ENCODE measurements at regions not wholly inside any gene's neighbourhood (a gene's known extent, or its start where the extent isn't known, plus 50 kb on each side); places are given as distances from the start of the nearest gene placed in this dataset.

DNA sequence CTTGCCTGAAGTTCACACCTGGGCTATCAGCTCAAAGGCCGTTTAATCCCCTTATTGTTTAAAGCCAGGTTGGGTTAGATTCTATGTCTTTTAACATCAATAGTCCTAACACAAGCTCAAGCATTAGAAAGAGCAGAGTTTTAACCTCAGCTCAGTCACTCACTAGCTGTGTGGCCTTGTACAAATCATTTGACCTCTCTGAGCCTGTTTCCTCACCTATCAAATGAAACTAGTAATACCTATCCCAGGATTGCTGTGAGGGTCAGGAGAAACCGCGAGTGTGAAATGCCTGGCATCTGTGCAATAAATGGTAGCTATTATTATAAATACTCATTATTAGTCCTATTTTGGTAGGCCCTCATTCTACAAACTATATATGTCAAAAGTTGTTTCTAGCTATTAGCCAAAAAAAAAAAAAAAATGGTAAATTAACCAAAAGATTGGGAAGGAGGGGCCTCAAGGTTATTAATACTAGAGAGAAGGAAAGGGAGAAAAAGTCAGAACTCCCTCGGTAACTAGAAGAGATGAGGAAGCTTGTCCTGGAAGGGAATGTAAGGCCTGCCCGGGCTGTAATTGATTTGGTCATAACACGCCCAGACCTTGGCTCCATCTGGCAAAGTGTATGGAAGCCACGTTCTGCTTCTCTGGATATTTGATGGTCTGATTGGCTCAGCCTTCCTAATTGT, 510.5 kb upstream of the PROK2 start:
- ATAC-seq, result no peak
- Mint-ChIP-seq H3K27me3 (ENCODE audit: insufficient read depth, low read depth, poor library complexity) (peaks cover 3% of the 10 kb centered on the region), H3K4me1 (peaks cover 15% of the 10 kb centered on the region), H3K27ac (no peak overlapping the region), H3K4me3 (no peak overlapping the region), H3K36me3 (ENCODE audit: low read depth) (no peaks in the 10 kb centered on the region), H3K9me3 (no peaks in the 10 kb centered on the region)
- H3K4me2 ChIP-seq, result no peak overlapping the region
- H3K27me3 ChIP-seq (ENCODE audit: insufficient read depth), result no peaks in the 10 kb centered on the region
- peaks cover 5% of the 10 kb centered on the region; the same call in 1 of the 2 replicates for H3K9me2 ChIP-seq (ENCODE audit: insufficient read depth)
- no peak overlapping the region for H2AFZ ChIP-seq
- no peak for TF ChIP-seq NANOG (IDR thresholded peaks at IDR 0.05; ENCODE audit: borderline replicate concordance)
- TF ChIP-seq JUNB (IDR thresholded peaks at IDR 0.05; ENCODE audit: unreplicated experiment), result no peak
- no peak for TF ChIP-seq POLR2AphosphoS5 (IDR thresholded peaks at IDR 0.05; ENCODE audit: low read depth)
- TF ChIP-seq EZH2phosphoT487 (IDR thresholded peaks at IDR 0.05; ENCODE audit: unreplicated experiment), result no peak
- TF ChIP-seq STAT1 (IDR thresholded peaks at IDR 0.05; ENCODE audit: unreplicated experiment), result no peak
- no peak for TF ChIP-seq EZH2 (IDR thresholded peaks at IDR 0.05; ENCODE audit: low read depth, unreplicated experiment)
- TF ChIP-seq ZNF462 (CRISPR knock-in tag; IDR thresholded peaks at IDR 0.05), result no peak
- no peak for TF ChIP-seq ZNF331 (CRISPR knock-in tag; IDR thresholded peaks at IDR 0.05; ENCODE audit: low read depth)
- TF ChIP-seq, protein P1, sequence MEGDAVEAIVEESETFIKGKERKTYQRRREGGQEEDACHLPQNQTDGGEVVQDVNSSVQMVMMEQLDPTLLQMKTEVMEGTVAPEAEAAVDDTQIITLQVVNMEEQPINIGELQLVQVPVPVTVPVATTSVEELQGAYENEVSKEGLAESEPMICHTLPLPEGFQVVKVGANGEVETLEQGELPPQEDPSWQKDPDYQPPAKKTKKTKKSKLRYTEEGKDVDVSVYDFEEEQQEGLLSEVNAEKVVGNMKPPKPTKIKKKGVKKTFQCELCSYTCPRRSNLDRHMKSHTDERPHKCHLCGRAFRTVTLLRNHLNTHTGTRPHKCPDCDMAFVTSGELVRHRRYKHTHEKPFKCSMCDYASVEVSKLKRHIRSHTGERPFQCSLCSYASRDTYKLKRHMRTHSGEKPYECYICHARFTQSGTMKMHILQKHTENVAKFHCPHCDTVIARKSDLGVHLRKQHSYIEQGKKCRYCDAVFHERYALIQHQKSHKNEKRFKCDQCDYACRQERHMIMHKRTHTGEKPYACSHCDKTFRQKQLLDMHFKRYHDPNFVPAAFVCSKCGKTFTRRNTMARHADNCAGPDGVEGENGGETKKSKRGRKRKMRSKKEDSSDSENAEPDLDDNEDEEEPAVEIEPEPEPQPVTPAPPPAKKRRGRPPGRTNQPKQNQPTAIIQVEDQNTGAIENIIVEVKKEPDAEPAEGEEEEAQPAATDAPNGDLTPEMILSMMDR (conservative IDR thresholded peaks at IDR 0.05; ENCODE audit: low read depth in 2 of 2), result no peak
- TF ChIP-seq, protein P2, sequence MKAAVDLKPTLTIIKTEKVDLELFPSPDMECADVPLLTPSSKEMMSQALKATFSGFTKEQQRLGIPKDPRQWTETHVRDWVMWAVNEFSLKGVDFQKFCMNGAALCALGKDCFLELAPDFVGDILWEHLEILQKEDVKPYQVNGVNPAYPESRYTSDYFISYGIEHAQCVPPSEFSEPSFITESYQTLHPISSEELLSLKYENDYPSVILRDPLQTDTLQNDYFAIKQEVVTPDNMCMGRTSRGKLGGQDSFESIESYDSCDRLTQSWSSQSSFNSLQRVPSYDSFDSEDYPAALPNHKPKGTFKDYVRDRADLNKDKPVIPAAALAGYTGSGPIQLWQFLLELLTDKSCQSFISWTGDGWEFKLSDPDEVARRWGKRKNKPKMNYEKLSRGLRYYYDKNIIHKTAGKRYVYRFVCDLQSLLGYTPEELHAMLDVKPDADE (IDR thresholded peaks at IDR 0.05), result no peak
- TF ChIP-seq CREB1 (CRISPR knock-in tag; IDR thresholded peaks at IDR 0.05; ENCODE audit: low read depth), result no peak
- no peak for TF ChIP-seq ZNF114 (CRISPR knock-in tag; IDR thresholded peaks at IDR 0.05)
- TF ChIP-seq REST (IDR thresholded peaks at IDR 0.05; ENCODE audit: unreplicated experiment), result no peak
- H3K4me3 ChIP-seq, result no peak overlapping the region
- peaks cover 7% of the 10 kb centered on the region for H3K4me1 ChIP-seq (ENCODE audit: insufficient read depth)
- no peaks in the 10 kb centered on the region for H4K20me1 ChIP-seq (replicated peaks; ENCODE audit: insufficient read depth)
- H3K27ac ChIP-seq (ENCODE audit: low read depth), result no peak overlapping the region
- H3F3A ChIP-seq (replicated peaks; ENCODE audit: low read depth), result no peaks in the 10 kb centered on the region
- DNase-seq (ENCODE audit: low spot score), result no peak
- no peaks in the 10 kb centered on the region for H3K79me2 ChIP-seq (replicated peaks; ENCODE audit: insufficient read depth)
- no peaks in the 10 kb centered on the region for H3K36me3 ChIP-seq (ENCODE audit: insufficient read depth)
